Stimulated activated CD8-positive, alpha-beta memory T cell treated with anti-CD3 and anti-CD28 coated beads, Interleukin-12 subunit alpha, Interleukin-12 subunit beta, amount 100 ng/mL, for 1 hour (primary cell): ENCODE measurements at regions not wholly inside any gene's neighbourhood (a gene's known extent, or its start where the extent isn't known, plus 50 kb on each side); places are given as distances from the start of the nearest gene placed in this dataset.

Source experiments
- DNase-seq: peaks from one replicate; pipeline ENCODE4 v3.0.0-alpha.2; 2020; ENCODE audit warnings: low read depth

DNA sequence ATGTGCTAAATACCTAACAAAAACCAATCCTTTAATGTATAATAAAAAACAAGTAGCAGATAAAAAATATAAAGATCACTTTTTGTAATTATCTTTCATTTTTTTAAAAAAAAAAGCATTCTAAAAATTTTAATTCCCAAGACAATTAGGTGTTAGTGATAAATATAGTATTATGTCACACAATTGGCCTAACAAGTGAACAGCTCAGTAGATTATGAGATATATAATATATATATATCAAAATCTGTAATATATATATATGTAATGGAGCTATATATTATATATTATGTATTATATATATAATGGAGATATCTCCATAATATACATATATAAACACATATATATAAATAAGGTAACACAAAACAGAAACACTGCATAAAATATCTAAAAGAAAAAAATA, 1531.1 kb upstream of the MIR17HG start:
- DNase-seq: no peak

DNA sequence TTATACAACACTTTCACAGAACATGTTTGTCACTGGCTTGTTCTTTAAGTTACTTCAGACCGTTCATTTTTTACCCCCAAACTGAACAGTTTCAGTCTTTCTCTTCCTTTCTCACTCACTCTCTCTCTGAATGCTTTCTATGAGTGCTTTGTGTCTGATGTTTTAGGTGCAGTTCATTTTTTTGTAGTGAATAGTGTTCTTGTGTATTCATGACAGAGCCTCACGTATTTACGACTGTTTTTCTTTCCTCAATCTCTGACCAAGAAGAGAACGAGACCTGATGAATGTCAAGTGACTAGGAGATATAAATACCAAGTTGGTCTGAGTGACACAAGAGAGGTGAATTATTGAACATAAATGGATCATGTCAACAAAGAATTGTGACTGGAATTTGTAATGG, 1525.0 kb upstream of the MIR17HG start:
- no peak for DNase-seq

DNA sequence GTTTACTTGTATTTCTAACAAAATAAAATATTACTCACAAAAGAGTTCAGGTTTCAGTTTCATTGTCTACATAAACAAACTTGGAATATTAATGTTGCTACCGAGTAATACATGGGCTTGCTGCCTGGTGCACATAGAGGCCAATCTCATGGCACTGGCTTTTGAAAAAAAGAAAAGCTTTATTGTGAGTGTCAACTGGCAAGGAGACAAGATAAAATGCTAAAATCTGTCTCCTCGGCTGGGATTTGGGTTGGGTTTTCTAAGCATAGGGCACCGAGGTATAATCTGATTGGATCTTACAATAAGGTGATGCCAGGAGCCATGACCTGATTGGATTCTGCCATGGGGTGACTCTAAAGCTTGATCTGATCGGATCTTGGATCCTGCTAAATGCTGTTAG, 1519.9 kb upstream of the MIR17HG start:
- no peak for DNase-seq

DNA sequence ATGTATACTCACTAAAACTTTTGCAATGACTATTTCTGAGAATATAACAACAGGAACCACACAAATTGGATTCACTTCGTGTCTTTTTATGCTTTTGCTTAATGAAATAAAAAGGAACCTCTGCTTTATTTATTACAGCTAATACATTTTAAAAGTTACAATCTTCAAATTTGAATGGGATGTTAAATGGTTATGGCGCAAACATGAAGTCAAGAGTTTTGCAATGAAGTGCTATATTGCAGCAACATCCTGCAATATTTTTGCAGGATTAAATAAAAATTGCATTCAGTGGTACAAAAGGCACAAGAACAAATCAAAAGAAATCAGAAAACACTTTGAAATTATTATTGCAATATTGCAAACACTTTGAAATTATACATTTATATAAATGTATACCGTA, 1519.0 kb upstream of the MIR17HG start:
- no peak for DNase-seq

DNA sequence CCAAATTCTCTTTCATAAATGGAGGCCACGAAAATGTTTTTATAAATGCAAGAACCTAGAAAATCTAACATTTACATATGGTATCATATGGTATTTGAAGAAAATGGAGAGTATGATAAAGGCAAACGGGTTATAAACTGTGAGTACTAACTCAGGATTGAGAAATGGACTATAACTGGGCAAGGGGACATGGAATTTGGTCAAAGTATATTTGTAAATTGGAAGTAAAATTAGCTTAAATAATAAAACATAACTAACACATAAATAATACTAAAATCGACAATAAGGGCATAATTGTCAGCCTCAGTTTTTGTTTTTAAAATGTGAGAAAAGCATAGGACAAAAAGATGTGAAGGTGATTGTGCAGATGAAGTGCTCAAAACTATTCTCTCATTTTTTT, 1516.3 kb upstream of the MIR17HG start:
- DNase-seq: no peak

DNA sequence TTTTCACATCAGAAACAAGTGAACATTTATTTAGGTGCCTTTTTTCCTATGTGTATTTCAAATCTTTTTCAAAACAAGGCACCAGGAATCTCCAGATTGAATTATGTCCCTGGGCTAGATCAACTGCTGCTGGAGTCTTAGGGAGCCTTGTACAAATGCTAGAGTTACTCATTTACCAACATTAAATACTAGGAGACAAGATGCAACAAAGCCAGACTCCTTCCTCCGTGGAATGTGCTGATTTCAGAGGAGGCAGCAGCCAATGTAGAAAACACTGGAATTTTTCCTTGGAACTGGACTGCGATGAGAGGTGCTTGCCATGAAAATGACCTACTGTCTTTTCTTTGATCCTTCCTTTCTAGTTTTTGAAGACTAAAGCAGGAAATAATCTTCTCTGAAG, 1514.7 kb upstream of the MIR17HG start:
- DNase-seq: no peak

DNA sequence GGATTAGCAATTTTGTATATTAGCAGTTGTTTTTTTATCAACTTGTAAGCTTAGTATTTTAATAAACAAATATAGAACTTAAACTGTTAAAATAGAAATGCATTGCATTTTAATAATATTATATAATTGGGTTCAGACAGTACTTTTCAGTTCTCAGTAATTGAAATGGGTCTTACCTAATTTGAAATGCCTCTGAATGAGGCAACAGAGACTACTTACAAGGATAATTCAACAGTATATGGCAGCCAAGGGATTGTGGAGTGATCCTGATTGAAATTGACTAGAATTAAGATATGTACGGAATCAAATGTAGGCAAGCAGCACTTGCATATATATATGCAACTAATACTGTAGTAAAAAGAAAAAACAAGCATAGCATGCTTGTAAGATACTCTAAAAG, 1503.9 kb upstream of the MIR17HG start:
- DNase-seq: no peak

DNA sequence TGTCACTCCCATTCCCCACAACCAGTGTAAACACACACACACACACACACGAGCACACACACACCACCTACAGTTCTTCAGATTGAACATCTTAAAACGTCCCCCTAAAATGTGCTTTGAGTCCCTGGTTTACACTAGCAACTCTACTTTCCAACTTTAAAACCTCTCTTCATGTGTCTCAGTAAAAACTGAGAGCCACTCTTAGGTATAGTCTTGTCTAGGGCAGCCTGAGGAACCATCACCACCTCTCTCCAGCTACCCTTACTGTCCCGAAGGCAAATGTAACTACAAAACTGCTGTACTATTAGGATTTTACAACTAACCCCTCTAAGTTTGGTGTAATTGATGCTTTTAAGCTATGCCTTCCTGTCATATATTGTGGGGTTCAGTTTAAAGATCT, 1501.6 kb upstream of the MIR17HG start:
- no peak for DNase-seq

DNA sequence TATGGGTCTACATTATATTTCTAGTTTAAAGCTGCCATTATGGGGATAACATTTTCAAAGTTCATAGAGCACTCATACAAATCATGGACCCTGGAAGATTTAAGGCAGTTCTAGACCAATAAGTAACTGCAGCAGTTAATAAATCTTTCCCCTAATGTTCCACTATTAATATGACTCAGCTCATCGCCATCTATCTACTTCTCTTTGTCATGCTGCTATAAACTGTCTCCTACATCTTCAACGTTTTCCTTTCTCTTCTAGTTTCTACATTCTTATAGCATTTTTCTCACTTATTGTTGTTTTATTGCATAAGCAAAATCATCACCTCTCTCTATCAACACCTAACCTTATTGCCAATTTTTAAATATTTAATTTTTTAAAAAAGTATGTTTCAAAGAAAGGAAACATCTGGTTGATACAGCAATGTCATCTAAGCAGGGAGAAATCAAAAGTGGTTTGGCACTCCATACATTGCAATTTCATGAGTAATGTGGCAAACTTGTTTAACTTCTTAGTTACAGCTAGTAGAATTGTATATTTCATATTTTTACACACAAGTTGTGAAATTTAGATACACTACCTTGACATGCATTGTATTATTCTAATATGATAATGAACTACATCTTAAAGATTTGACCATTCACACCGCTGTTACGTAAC, 1500.4 kb upstream of the MIR17HG start:
- DNase-seq: no peak

DNA sequence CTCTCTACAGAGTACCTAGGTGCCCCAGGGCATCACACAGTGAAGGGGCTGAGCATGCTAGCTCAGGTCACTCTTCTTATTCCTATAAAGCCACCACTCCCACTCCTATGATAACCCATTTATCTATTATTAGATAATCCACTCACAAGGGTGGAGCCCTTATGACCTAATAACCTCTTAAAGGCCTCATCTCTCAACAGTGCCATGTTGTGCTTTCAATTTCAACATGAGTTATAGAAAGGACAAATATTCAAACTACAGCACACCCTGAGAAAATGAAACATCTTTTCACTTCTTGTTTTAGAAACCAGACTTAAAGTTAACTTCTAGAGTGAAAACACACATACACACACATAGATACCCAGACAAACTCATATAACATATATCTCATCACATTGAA, 1494.9 kb upstream of the MIR17HG start:
- no peak for DNase-seq

DNA sequence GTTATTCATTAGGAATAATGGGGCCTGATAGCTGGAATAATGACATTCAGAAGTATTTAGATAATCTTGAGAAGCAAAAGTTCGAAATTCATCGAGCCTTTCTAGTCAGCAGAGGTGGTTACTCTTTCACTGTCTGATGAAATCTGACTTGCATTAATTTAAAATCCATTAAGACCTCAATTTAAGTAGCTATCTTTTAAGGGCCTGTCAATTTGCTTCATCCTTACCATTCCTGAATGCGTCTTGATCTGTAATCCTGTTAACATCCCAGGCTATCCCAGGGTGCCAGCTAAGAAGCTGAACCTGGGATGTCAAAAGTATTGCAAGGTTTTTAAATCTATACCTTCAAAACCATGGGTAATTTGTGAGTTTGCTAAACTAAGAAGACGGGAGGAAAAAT, 1491.0 kb upstream of the MIR17HG start:
- DNase-seq: no peak

DNA sequence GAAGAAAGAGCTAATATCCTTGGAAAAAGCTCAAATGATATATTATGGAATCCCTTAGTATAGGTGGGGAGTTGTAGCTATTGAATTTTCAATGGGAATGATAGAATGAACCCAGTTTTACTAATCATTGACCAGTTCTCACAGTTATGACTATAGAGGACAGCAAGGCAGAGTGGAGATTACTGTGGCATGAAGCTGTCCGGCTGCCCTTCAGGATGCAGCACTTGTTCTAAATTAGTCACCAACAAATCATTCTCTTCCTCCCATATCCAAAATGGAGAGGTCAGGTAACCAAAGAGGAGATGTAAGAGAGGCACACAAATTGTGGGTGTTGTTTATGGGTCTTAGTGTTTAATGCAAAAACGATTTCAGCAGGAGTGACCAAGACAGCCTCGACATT, 1490.0 kb upstream of the MIR17HG start:
- DNase-seq: no peak

DNA sequence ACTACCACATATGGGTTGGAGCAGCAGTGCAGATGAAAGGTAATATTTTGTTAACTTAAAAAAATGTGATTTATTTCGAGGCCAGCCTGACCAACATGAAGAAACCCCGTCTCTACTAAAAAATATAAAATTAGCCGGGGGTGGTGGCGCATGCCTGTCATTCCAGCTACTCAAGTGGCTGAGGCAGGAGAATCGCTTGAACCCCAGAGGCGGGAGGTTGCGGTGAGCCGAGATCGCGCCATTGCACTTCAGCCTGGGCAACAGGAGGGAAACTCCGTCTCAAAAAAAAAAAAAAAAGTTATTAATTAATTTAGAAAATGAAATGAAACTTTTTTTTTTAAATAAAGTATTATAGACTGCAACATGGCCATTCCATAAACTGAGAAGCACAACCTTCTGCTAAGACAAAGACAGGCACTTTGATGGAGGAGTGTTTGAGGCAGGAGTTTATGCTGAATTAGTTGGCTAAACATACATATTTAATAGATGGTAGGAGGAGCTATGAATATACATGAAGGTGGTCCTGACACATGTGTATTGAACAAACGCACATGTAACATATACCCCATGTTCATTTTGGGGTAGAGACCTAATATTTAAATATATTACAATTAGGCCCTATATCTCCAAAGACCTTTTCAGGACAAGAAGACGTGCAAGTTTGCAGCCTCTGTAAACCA, 1485.3 kb upstream of the MIR17HG start:
- no peak for DNase-seq

DNA sequence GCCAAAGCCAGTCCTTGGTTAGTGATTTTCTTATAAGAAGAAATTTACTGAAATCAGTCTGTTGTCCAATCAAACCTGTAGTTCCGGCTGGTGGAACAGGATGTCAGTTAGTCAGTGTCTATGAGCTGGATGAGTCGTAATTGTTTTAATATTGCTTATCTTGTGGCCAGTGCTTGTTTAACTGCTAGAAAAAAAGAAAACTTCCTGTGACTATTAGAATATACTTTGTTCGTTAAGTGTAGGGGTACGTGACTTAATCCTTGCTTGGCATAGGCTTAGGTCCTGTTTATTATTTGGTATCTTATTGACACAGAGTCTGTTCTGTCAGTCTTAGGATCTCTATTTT, 1484.8 kb upstream of the MIR17HG start:
- no peak for DNase-seq

DNA sequence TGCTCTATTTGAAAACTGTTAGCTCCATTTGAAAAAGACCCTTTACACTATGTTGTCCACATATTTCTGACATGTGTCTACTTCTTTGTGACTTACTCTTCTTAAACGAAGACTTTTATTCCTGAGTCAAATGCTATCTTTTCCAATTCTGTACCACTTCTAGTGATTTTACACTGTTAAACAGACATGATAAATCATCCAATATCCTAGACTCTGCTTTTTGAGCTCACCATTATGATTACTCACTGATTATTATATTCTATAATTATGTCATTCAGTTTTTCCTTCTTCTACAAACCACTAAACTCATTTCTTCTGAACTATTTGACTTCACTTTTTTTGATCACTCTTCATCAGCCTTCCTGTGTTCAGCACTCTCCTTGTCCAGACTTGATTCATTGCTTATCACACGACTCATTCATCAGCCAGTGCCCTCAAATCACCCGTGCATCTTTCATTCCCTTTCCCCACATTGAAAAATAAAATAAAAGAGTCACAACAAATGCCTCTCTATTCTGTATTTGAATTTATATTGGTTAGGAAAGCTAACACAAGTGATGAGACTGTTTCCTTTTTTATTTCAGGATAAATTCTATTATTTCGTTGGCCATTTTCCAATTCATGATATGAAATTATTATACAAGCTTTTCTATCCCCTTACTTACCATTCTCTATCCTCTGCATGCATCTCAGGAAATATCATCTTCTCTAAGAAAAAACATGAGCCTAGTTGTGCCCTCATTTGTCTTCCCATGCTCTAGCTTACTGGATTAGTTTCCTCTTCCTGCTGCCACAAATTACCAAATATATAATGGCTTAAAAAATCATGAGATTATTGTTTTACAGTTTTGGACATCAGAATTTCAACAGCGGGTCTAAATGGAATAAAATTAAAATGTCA, 1482.1 kb upstream of the MIR17HG start:
- DNase-seq: no peak

DNA sequence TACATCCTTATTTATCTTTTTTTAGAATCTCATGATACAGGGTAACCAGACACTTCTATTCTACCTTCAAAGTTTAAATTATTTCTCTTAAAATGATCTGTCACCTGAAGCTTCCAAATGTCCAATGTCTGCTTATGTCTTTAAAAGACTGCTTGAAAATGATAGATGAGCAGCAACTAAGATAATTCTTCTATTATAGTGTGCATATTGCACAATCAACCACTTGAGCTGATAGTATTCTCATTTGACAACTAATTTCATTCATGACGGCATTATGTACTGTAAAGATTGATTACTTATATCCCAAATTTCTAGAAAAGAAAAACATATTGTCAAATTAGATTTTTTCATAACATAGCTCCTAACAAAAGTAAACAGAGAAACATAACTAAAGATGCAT, 1478.2 kb upstream of the MIR17HG start:
- DNase-seq: no peak

DNA sequence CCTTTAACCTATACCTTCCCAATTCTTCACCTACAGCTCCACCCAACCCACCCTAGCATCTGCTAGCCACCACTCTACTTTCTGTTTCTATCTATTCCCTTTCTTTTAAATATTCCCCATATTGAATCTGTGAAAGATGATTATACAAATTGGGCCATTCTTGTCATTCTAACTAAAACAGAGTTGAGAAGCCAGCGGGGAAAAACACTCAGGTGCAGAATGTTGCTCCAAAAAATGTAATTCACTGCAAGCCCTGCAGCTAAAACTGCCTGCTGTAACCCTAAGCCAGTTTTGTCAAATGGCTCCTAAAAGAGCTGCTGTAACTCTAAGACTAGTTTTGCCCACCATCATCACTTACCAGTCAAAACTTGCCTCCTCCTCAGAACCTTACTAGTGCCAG, 1468.6 kb upstream of the MIR17HG start:
- no peak for DNase-seq

DNA sequence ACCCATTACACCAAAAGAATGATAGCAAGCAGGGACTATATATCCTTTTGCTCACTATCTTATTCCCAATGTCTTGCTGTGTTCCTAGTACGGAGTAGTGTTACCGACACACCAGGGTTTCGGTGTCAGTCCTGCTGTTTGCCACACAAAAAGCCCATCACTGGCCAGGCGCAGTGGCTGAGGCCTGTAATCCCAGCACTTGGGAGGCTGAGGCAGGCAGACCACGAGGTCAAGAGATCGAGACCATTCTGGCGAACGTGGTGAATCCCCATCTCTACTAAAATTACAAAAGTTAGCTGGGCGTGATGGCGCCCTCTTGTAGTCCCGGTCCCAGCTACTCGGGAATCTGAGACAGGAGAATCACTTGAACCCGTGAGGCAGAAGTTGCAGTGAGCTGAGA, 1467.3 kb upstream of the MIR17HG start:
- DNase-seq: no peak

DNA sequence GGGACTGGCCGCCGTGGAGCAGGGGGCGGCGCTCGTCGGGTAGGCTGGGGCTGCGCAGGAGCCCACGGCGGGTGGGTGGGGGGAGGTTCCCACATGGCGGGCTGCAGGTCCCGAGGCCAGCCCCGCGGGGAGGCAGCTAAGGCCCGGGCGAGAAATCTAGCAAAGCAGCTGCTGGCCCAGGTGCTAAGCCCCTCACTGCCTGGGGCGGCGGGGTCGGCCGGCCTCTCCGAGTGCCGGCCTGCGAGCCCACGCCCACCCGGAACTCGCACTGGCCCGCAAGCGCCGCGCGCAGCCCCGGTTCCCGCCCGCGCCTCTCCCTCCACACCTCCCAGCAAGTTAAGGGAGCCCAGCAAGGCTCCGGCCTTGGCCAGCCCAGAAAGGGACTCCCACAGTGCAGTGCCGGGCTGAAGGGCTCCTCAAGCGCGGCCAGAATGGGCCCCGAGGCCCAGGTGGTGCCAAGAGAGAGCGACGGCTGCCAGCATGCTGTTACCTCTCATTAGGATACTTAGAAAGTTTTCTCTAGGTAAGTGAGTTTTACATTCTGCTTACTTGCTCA, 1463.5 kb upstream of the MIR17HG start:
- DNase-seq: no peak

DNA sequence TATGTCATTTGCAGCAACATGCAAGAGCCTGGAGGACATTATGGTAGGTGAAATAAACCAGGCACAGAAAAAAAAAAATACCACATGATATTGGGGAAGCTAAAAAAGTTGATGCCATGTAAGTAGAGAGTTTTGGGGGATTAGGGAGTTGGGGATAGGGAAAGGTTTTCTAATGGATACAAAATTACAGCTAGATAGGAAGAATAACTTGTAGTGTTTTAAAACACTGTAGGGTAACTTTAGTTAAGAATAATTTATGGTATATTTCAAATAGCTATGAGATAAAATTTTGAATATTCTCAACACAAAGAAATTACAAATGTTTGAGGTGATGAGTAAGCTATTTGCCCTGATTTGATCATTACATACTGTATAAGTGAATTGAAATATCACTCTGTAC, 1456.7 kb upstream of the MIR17HG start:
- DNase-seq: no peak

DNA sequence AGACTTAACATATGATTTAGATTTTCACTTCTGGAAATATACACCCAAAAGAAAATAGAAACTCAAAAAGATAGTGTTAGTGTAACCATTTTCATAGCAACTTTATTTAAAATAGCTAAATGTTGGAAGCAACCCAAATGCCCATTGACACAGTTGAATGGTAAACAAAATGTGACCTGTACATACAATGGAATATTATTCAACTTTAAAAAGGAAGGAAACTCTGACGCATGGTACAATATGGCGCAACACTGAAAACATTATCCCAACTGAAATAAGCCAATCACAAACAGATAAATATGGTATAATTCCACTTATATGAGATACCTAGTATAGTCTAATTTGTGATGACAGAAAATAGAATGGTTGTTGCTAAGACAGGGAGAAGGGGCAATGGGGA, 1456.1 kb upstream of the MIR17HG start:
- DNase-seq: no peak

DNA sequence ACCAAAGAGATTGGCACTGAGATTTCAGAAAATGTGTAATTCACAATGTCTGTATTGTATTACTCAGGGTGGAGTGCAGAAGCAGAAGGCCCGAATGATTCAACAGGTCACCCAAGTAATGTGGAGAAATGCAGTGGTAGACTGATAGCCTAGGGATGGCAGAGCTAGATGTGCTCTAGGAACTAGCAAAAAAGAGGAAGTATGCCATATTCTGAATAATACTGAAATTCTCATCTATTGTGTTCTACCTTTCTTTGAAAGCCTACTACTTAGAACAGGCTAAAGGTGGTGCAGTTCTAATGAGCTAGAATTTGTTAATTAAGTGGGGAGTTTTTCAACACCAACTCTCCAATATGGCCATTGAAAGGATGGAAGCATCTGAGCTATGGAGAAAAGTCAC, 1449.8 kb upstream of the MIR17HG start:
- DNase-seq: no peak
